GM21390 (cell line): ENCODE measurements at regions not wholly inside any gene's neighbourhood (a gene's known extent, or its start where the extent isn't known, plus 50 kb on each side); places are given as distances from the start of the nearest gene placed in this dataset.
A peak's percentile ranks its signal among the peaks of the same experiment; 100 is the strongest.
"Not testable (repeated sequence)": the region's sequence is repeated elsewhere in the genome, so short reads cannot be mapped to it uniquely, and the experiment has no call there.

Experiments
- ATAC-seq: cut with Tn5 transposase; IDR thresholded peaks from one replicate; pipeline ENCODE4 v1.9.1; 2021; ENCODE audit not compliant: unreplicated experiment

- ATAC-seq, result not testable (repeated sequence)
Measured at GRCh38 chr14:34049187-34049586, 98.3 kb upstream of the EGLN3 start.

- ATAC-seq, result no peak
Measured at GRCh38 chr14:34046799-34047520, 96.1 kb upstream of the EGLN3 start.

- no peak for ATAC-seq
Measured at GRCh38 chr14:34044666-34045306, 93.9 kb upstream of the EGLN3 start.

- no peak for ATAC-seq
Measured at GRCh38 chr14:34044373-34044637, 93.4 kb upstream of the EGLN3 start.

GRCh38 chr14:34043627-34044372 lies 92.9 kb upstream of the EGLN3 start:
- peak; percentile 90 for ATAC-seq

- no peak for ATAC-seq
Measured at GRCh38 chr14:34041220-34041619, 90.3 kb upstream of the EGLN3 start.

GRCh38 chr14:34040766-34041165 lies 89.9 kb upstream of the EGLN3 start:
- ATAC-seq, result no peak

GRCh38 chr14:34039428-34040047 lies 88.7 kb upstream of the EGLN3 start:
- no peak for ATAC-seq

- no peak for ATAC-seq
Measured at GRCh38 chr14:34038358-34039057, 87.6 kb upstream of the EGLN3 start.

GRCh38 chr14:34036319-34036766 lies 85.5 kb upstream of the EGLN3 start:
- no peak for ATAC-seq

- no peak for ATAC-seq
Measured at GRCh38 chr14:34035934-34036250, 85.0 kb upstream of the EGLN3 start.

- ATAC-seq, result no peak
Measured at GRCh38 chr14:34035177-34035933, 84.5 kb upstream of the EGLN3 start.

GRCh38 chr14:34034447-34035176 lies 83.7 kb upstream of the EGLN3 start:
- no peak for ATAC-seq

- ATAC-seq, result no peak
Measured at GRCh38 chr14:34032720-34033119, 81.8 kb upstream of the EGLN3 start.

GRCh38 chr14:34030864-34031263 lies 80.0 kb upstream of the EGLN3 start:
- no peak for ATAC-seq

- ATAC-seq, result no peak
Measured at GRCh38 chr14:34029921-34030334, 79.1 kb upstream of the EGLN3 start.

- ATAC-seq, result no peak
Measured at GRCh38 chr14:34027990-34028495, 77.2 kb upstream of the EGLN3 start.

GRCh38 chr14:34027130-34027989 lies 76.5 kb upstream of the EGLN3 start:
- no peak for ATAC-seq
